SK-N-SH treated with all-trans-retinoic acid at 6 μM for 48 hours (cell line): ENCODE measurements at regions not wholly inside any gene's neighbourhood (a gene's known extent, or its start where the extent isn't known, plus 50 kb on each side); places are given as distances from the start of the nearest gene placed in this dataset.

Source experiments
- ATAC-seq: fragments of 200-7000 bp; cut with Tn5 transposase; 3 replicates; pipeline ENCODE4 v1.9.1; 2020; ENCODE audit warnings: mild to moderate bottlenecking, moderate library complexity
- ARNTL ChIP-seq: fragments of 450-650 bp; formaldehyde crosslinking; IDR thresholded peaks from 2 replicates; pipeline ENCODE4 v1.5.0; 2020; ENCODE audit warnings: low read depth, mild to moderate bottlenecking, moderate library complexity, borderline replicate concordance
- BACH2 ChIP-seq: fragments of 250-450 bp; sonication (Bioruptor Pico); IDR thresholded peaks from 2 replicates; pipeline ENCODE4 v1.9.0; 2021; ENCODE audit warnings: mild to moderate bottlenecking, borderline replicate concordance
- CSDC2 ChIP-seq: fragments of 250-450 bp; sonication (Bioruptor Pico); IDR thresholded peaks from 2 replicates; pipeline ENCODE4 v1.5.0; 2020; ENCODE audit warnings: mild to moderate bottlenecking, moderate library complexity
- ESRRG ChIP-seq: fragments of 250-450 bp; sonication (Bioruptor Pico); IDR thresholded peaks from 2 replicates; pipeline ENCODE4 v1.6.1; 2021; ENCODE audit warnings: mild to moderate bottlenecking
- GLIS3 ChIP-seq: fragments of 250-450 bp; sonication (Bioruptor Pico); IDR thresholded peaks from 2 replicates; pipeline ENCODE4 v1.5.0; 2020; ENCODE audit warnings: mild to moderate bottlenecking, moderate library complexity
- ISL1 ChIP-seq: fragments of 250-450 bp; sonication (Bioruptor Pico); IDR thresholded peaks from 2 replicates; pipeline ENCODE4 v2.1.2; 2022; ENCODE audit warnings: mild to moderate bottlenecking, moderate library complexity
- OSR1 ChIP-seq: fragments of 250-450 bp; sonication (Bioruptor Pico); IDR thresholded peaks from 2 replicates; pipeline ENCODE4 v1.8.0; 2022; ENCODE audit warnings: moderate library complexity, mild to moderate bottlenecking, inconsistent platforms
- PPARA ChIP-seq: fragments of 250-450 bp; sonication (Bioruptor Pico); IDR thresholded peaks from 2 replicates; pipeline ENCODE4 v1.5.0; 2020; ENCODE audit warnings: mild to moderate bottlenecking, borderline replicate concordance
- RARB ChIP-seq: fragments of 250-450 bp; sonication (Bioruptor Pico); IDR thresholded peaks from 2 replicates; pipeline ENCODE4 v1.8.0; 2021; ENCODE audit warnings: mild to moderate bottlenecking, moderate library complexity
- SNAI2 ChIP-seq: fragments of 250-450 bp; sonication (Bioruptor Pico); IDR thresholded peaks from 2 replicates; pipeline ENCODE4 v1.5.0; 2020; ENCODE audit warnings: mild to moderate bottlenecking, moderate library complexity
- TCF4 ChIP-seq: fragments of 250-450 bp; sonication (Bioruptor Pico); IDR thresholded peaks from 2 replicates; pipeline ENCODE4 v1.8.0; 2021; ENCODE audit warnings: mild to moderate bottlenecking, moderate library complexity, borderline replicate concordance
- TOX ChIP-seq: fragments of 250-450 bp; sonication (Bioruptor Pico); IDR thresholded peaks from 2 replicates; pipeline ENCODE4 v1.8.0; 2021; ENCODE audit warnings: mild to moderate bottlenecking, moderate library complexity, borderline replicate concordance
- ZFP3 ChIP-seq: fragments of 250-450 bp; sonication (Bioruptor Pico); IDR thresholded peaks from 2 replicates; pipeline ENCODE4 v1.5.0; 2020; ENCODE audit warnings: mild to moderate bottlenecking, moderate library complexity
- ZFP30 ChIP-seq: fragments of 450-650 bp; formaldehyde crosslinking; IDR thresholded peaks from 2 replicates; pipeline ENCODE4 v1.5.0; 2022; ENCODE audit warnings: mild to moderate bottlenecking, moderate library complexity
- ZNF565 ChIP-seq: fragments of 450-650 bp; formaldehyde crosslinking; conservative IDR thresholded peaks from 2 replicates; pipeline ENCODE4 v1.5.0; 2020; ENCODE audit warnings: low read depth, mild to moderate bottlenecking, moderate library complexity
- ZNF70 ChIP-seq: fragments of 450-650 bp; formaldehyde crosslinking; IDR thresholded peaks from 2 replicates; pipeline ENCODE4 v1.5.0; 2020; ENCODE audit warnings: mild to moderate bottlenecking, moderate library complexity
- ZNF8 ChIP-seq: fragments of 450-650 bp; formaldehyde crosslinking; IDR thresholded peaks from 2 replicates; pipeline ENCODE4 v1.5.0; 2020; ENCODE audit warnings: mild to moderate bottlenecking, moderate library complexity
- TF ChIP-seq, protein P1 (sequence below): fragments of 250-450 bp; sonication (Bioruptor Pico); IDR thresholded peaks from 2 replicates; pipeline ENCODE4 v1.5.0; 2020; ENCODE audit warnings: mild to moderate bottlenecking, moderate library complexity
- TF ChIP-seq, protein P2 (sequence below): fragments of 250-450 bp; sonication (Bioruptor Pico); IDR thresholded peaks from 2 replicates; pipeline ENCODE4 v1.5.1; 2020; ENCODE audit warnings: low read depth, mild to moderate bottlenecking, moderate library complexity
- TF ChIP-seq, protein P3 (sequence below): fragments of 250-450 bp; sonication (Bioruptor Pico); IDR thresholded peaks from 2 replicates; pipeline ENCODE4 v1.8.0; 2021; ENCODE audit warnings: low read depth, mild to moderate bottlenecking, moderate library complexity, borderline replicate concordance
- TF ChIP-seq, protein P4 (sequence below): fragments of 250-450 bp; sonication (Bioruptor Pico); IDR thresholded peaks from 2 replicates; pipeline ENCODE4 v1.5.1; 2021; ENCODE audit warnings: mild to moderate bottlenecking, moderate library complexity

DNA sequence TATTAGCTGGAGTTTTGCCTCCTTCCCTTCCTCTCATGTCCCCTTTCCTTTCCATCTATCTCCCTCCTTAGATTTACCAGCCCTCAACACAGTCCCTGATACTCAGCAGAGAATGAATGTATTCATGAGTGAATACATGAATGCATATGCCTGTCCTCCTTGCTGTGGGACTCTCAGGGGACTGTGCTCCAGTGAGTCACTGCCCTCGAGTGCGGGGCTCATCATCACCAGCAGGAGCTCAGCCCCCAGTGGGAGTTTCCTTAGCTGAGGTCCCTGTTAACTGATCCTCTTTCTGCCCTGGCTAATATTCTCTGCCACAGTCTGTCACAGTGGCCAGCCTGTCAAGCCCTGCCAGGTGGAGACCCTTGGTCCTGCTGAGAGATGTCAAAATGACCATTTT, 104.9 kb upstream of the LHCGR start (continued):
- TF ChIP-seq, protein P1, sequence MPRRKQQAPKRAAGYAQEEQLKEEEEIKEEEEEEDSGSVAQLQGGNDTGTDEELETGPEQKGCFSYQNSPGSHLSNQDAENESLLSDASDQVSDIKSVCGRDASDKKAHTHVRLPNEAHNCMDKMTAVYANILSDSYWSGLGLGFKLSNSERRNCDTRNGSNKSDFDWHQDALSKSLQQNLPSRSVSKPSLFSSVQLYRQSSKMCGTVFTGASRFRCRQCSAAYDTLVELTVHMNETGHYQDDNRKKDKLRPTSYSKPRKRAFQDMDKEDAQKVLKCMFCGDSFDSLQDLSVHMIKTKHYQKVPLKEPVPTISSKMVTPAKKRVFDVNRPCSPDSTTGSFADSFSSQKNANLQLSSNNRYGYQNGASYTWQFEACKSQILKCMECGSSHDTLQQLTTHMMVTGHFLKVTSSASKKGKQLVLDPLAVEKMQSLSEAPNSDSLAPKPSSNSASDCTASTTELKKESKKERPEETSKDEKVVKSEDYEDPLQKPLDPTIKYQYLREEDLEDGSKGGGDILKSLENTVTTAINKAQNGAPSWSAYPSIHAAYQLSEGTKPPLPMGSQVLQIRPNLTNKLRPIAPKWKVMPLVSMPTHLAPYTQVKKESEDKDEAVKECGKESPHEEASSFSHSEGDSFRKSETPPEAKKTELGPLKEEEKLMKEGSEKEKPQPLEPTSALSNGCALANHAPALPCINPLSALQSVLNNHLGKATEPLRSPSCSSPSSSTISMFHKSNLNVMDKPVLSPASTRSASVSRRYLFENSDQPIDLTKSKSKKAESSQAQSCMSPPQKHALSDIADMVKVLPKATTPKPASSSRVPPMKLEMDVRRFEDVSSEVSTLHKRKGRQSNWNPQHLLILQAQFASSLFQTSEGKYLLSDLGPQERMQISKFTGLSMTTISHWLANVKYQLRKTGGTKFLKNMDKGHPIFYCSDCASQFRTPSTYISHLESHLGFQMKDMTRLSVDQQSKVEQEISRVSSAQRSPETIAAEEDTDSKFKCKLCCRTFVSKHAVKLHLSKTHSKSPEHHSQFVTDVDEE (CRISPR knock-in tag), result no peak
- TF ChIP-seq GLIS3, result no peak
- TF ChIP-seq, all 23 proteins: peak for 0

DNA sequence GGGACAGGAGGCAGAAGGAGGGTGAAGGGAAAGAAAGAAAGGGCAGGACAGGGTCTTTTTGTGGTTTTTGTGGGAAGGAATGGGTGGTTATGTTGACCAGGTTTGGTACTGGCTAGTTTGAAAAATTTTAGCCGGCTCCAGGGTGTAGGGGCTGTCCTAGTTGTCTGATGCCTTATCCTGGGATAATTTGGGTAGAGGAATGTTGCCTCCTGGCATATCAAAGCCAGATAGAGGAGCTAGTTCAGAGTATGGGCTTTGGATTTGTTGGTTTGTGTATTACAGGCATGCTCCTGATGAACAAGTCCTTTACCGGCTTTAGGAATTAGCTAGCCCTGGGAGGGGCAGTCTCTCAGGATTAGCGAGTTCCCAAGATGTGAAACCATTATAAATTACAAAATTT, 101.1 kb upstream of the LHCGR start:
- TF ChIP-seq ISL1 (no peak), OSR1 (CRISPR knock-in tag) (no peak), ARNTL (CRISPR knock-in tag) (no peak), RARB (no peak), ZFP30 (CRISPR knock-in tag) (no peak), BACH2 (no peak), ZNF565 (CRISPR knock-in tag) (no peak), GLIS3 (no peak), TCF4 (CRISPR knock-in tag) (no peak), ESRRG (CRISPR knock-in tag) (no peak), TOX (no peak)
- TF ChIP-seq, protein P1 (CRISPR knock-in tag), result no peak
- TF ChIP-seq, protein P2, sequence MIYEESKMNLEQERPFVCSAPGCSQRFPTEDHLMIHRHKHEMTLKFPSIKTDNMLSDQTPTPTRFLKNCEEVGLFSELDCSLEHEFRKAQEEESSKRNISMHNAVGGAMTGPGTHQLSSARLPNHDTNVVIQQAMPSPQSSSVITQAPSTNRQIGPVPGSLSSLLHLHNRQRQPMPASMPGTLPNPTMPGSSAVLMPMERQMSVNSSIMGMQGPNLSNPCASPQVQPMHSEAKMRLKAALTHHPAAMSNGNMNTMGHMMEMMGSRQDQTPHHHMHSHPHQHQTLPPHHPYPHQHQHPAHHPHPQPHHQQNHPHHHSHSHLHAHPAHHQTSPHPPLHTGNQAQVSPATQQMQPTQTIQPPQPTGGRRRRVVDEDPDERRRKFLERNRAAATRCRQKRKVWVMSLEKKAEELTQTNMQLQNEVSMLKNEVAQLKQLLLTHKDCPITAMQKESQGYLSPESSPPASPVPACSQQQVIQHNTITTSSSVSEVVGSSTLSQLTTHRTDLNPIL (CRISPR knock-in tag), result no peak
- no peak for ATAC-seq

DNA sequence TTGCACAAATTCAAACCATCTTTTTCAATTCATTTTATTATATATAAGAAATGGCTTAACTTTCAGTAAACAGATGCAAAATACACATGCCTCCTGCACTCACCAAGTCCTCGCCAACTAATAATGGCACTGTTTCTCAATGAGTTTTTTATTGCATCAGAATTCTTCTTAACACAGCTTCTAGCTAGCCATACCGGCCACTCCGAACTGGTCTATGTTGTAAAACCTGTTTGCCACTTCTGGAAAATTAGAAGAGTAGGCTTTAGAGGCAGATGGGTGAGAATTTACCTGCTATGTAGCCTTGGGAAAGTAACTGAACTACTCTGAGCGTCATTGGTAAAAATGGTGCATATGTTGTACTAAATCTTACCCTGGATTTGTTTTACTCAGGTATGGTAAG, 100.6 kb upstream of the LHCGR start:
- no peak for TF ChIP-seq SNAI2 (CRISPR knock-in tag)
- no peak for TF ChIP-seq ZNF8
- no peak for ATAC-seq

DNA sequence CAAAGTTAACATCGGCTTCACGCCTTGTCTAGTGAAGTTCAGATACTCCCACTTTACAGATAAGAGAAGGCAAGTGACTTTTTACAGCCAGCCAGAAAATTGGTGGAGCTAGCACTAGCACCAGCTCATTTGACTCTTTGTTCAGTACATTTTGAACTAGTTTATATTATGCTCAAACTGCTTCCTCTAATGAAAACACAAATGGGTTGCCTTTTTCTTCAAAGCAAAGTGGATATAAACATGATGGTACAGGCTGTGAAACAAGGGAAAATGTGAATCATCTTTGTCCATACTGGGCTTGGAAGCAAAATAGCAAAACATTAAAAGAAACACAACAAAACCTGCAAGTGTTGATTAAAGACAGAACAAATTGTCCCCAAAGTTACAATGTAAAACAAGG, 99.6 kb upstream of the LHCGR start:
- ATAC-seq, result no peak
- TF ChIP-seq SNAI2 (CRISPR knock-in tag), result no peak
- no peak for TF ChIP-seq ZNF70 (CRISPR knock-in tag)
- no peak for TF ChIP-seq TOX
- TF ChIP-seq CSDC2 (CRISPR knock-in tag), result no peak
- TF ChIP-seq BACH2, result no peak
- no peak for TF ChIP-seq PPARA (CRISPR knock-in tag)
- TF ChIP-seq, protein P3, sequence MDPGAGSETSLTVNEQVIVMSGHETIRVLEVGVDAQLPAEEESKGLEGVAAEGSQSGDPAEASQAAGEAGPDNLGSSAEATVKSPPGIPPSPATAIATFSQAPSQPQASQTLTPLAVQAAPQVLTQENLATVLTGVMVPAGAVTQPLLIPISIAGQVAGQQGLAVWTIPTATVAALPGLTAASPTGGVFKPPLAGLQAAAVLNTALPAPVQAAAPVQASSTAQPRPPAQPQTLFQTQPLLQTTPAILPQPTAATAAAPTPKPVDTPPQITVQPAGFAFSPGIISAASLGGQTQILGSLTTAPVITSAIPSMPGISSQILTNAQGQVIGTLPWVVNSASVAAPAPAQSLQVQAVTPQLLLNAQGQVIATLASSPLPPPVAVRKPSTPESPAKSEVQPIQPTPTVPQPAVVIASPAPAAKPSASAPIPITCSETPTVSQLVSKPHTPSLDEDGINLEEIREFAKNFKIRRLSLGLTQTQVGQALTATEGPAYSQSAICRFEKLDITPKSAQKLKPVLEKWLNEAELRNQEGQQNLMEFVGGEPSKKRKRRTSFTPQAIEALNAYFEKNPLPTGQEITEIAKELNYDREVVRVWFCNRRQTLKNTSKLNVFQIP (CRISPR knock-in tag), result no peak
- no peak for TF ChIP-seq TCF4 (CRISPR knock-in tag)
- no peak for TF ChIP-seq ZFP30 (CRISPR knock-in tag)

DNA sequence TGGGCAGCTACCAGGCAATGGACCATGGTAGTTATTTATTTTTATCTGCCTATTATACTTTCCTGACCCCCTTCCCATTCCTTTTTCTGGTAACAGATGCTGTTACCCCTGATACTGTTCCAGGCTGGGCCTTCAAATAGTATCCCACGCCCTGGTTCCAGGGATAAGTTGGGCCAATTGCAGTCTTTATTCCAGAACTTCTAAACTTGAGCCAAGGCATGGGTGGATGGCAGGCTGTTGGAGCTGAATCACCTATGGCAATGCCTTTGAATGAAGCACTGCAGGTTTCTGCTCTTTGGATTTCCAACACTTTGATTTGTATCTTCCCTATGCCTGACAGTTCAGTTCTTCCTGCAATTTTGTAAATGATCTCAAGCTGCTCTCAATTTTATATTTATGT, 99.2 kb upstream of the LHCGR start:
- no peak for ATAC-seq
- TF ChIP-seq ZFP3 (CRISPR knock-in tag) (no peak), ISL1 (no peak)
- TF ChIP-seq, protein P4, sequence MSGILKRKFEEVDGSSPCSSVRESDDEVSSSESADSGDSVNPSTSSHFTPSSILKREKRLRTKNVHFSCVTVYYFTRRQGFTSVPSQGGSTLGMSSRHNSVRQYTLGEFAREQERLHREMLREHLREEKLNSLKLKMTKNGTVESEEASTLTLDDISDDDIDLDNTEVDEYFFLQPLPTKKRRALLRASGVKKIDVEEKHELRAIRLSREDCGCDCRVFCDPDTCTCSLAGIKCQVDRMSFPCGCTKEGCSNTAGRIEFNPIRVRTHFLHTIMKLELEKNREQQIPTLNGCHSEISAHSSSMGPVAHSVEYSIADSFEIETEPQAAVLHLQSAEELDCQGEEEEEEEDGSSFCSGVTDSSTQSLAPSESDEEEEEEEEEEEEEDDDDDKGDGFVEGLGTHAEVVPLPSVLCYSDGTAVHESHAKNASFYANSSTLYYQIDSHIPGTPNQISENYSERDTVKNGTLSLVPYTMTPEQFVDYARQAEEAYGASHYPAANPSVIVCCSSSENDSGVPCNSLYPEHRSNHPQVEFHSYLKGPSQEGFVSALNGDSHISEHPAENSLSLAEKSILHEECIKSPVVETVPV (CRISPR knock-in tag), result no peak
- TF ChIP-seq, all 23 proteins: peak for 0
